HEK293T (cell line): ENCODE measurements at regions not wholly inside any gene's neighbourhood (a gene's known extent, or its start where the extent isn't known, plus 50 kb on each side); places are given as distances from the start of the nearest gene placed in this dataset.

Experiments
- CTCF ChIA-PET: fragments of 350-600 bp; formaldehyde crosslinking; extraction: SDS; loops from one replicate; lab custom pipeline; 2021; ENCODE audit warnings: antibody characterized with exemption, inconsistent platforms; lab: Yijun Ruan, JAX
- POLR2A ChIA-PET: fragments of 350-600 bp; formaldehyde crosslinking; extraction: SDS; loops from one replicate; lab custom pipeline; 2020; ENCODE audit warnings: antibody characterized with exemption, inconsistent platforms; lab: Yijun Ruan, JAX
- DNase-seq: peaks from one replicate; pipeline ENCODE4 v3.0.0; 2012; ENCODE audit warnings: mixed read lengths; ENCODE audit errors: extremely low spot score
- ARNT ChIP-seq: fragments of 450-650 bp; IDR thresholded peaks from 2 replicates; pipeline ENCODE4 v1.6.1; 2017; ENCODE audit warnings: mild to moderate bottlenecking
- BHLHE40 ChIP-seq: fragments of 450-650 bp; IDR thresholded peaks from 2 replicates; pipeline ENCODE4 v1.6.1; 2016; ENCODE audit warnings: mild to moderate bottlenecking, moderate library complexity, borderline replicate concordance
- CTBP1 ChIP-seq: fragments of 450-650 bp; IDR thresholded peaks from 2 replicates; pipeline ENCODE4 v1.6.1; 2016; ENCODE audit warnings: borderline replicate concordance
- ELF4 ChIP-seq: fragments of 450-650 bp; IDR thresholded peaks from 2 replicates; pipeline ENCODE4 v1.6.1; 2017; ENCODE audit warnings: antibody characterized with exemption
- FOXA1 ChIP-seq: fragments of 450-650 bp; IDR thresholded peaks from 2 replicates; pipeline ENCODE4 v1.6.1; 2016; ENCODE audit warnings: mild to moderate bottlenecking
- FOXK2 ChIP-seq: fragments of 450-650 bp; IDR thresholded peaks from 2 replicates; pipeline ENCODE4 v1.6.1; 2016; ENCODE audit warnings: mild to moderate bottlenecking
- FOXM1 ChIP-seq: fragments of 450-650 bp; IDR thresholded peaks from 2 replicates; pipeline ENCODE4 v1.6.1; 2017; ENCODE audit warnings: mild to moderate bottlenecking, borderline replicate concordance
- HDGF ChIP-seq: fragments of 450-650 bp; IDR thresholded peaks from 2 replicates; pipeline ENCODE4 v1.6.1; 2017; ENCODE audit warnings: antibody characterized with exemption, borderline replicate concordance
- L3MBTL2 ChIP-seq: fragments of 450-650 bp; conservative IDR thresholded peaks from 2 replicates; pipeline ENCODE4 v1.6.1; 2016; ENCODE audit warnings: mild to moderate bottlenecking
- LEF1 ChIP-seq: fragments of 450-650 bp; IDR thresholded peaks from 2 replicates; pipeline ENCODE4 v1.6.1; 2017; ENCODE audit warnings: mild to moderate bottlenecking, borderline replicate concordance
- NFRKB ChIP-seq: fragments of 450-650 bp; IDR thresholded peaks from 2 replicates; pipeline ENCODE4 v1.6.1; 2016; ENCODE audit warnings: mild to moderate bottlenecking, moderate library complexity
- SP1 ChIP-seq: fragments of 450-650 bp; IDR thresholded peaks from 2 replicates; pipeline ENCODE4 v1.6.1; 2017
- SUZ12 ChIP-seq: fragments of 450-650 bp; IDR thresholded peaks from 2 replicates; pipeline ENCODE4 v1.6.1; 2016; ENCODE audit warnings: mild to moderate bottlenecking
- TARDBP ChIP-seq: fragments of 450-650 bp; IDR thresholded peaks from 2 replicates; pipeline ENCODE4 v1.6.1; 2016
- ZNF384 ChIP-seq: fragments of 450-650 bp; IDR thresholded peaks from 2 replicates; pipeline ENCODE4 v1.6.1; 2016
- TF ChIP-seq, protein P1 (sequence below): fragments of 450-650 bp; IDR thresholded peaks from 2 replicates; pipeline ENCODE4 v1.6.1; 2016

DNA sequence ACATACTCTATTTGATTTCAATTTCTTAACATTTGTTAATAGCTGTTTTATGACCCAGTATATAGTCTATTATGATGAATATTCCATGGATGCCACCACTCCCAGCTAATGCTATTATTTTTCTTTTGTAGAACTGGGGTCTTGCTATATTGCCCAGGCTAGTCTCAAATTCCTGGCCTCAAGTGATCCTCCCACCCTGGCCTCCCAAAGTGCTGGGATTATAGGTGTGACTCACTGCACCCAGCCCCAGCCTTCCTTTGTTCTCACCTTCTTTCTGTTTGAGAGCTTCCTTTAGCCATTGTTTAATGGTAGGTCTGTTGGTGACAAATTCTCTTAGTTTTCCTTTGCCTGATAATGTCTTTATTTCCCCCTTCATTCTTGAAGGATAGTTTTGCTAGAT is 52.9 kb upstream of the AMOTL1 start:
- TF ChIP-seq TARDBP (no peak), BHLHE40 (no peak), SP1 (no peak), ARNT (no peak), LEF1 (no peak), ELF4 (no peak), FOXM1 (no peak), FOXA1 (no peak), CTBP1 (no peak), NFRKB (no peak), L3MBTL2 (no peak), HDGF (no peak), SUZ12 (no peak)
- TF ChIP-seq, protein P1, sequence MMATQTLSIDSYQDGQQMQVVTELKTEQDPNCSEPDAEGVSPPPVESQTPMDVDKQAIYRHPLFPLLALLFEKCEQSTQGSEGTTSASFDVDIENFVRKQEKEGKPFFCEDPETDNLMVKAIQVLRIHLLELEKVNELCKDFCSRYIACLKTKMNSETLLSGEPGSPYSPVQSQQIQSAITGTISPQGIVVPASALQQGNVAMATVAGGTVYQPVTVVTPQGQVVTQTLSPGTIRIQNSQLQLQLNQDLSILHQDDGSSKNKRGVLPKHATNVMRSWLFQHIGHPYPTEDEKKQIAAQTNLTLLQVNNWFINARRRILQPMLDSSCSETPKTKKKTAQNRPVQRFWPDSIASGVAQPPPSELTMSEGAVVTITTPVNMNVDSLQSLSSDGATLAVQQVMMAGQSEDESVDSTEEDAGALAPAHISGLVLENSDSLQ, result no peak
- no peak for DNase-seq
- POLR2A ChIA-PET, result no interaction called here
- CTCF ChIA-PET, result no interaction called here

DNA sequence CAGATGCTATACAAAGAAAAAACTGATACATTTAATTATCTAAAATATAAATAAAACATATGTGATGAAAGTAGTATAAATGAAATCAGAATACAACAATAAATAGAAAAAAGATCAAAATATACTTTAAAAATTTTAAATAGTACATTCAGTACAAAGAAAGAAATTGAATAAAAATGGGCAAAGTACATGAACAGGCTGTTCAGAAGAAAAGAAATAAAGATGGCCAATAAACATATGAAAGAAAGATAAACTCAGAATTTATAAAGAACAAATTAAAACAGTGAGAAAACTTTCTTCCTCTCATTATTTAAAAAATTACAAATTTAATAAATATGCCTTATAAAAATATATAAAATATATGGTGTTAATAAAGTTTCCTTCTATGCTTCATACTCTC is 50.5 kb upstream of the AMOTL1 start:
- TF ChIP-seq TARDBP (no peak), ZNF384 (no peak), ELF4 (no peak), CTBP1 (no peak), L3MBTL2 (no peak), FOXK2 (no peak), HDGF (no peak), LEF1 (no peak), FOXM1 (no peak), ARNT (no peak), SP1 (no peak), NFRKB (no peak), BHLHE40 (no peak), SUZ12 (no peak), FOXA1 (no peak)
- TF ChIP-seq, protein P1, result no peak
- POLR2A ChIA-PET, result no interaction called here
- no peak for DNase-seq
- CTCF ChIA-PET, result no interaction called here
